H9 (cell line): ENCODE measurements at regions not wholly inside any gene's neighbourhood (a gene's known extent, or its start where the extent isn't known, plus 50 kb on each side); places are given as distances from the start of the nearest gene placed in this dataset.

Experiments used
- DNase-seq: peaks from one replicate; pipeline ENCODE4 v3.0.0-alpha.2; 2017
- H2AFZ ChIP-seq: one replicate; pipeline ENCODE4 v1.6.1; 2013; ENCODE audit warnings: mild to moderate bottlenecking, low read length, control low read depth, moderate library complexity
- H2AK5ac ChIP-seq: 2 replicates; pipeline ENCODE4 v1.6.1; 2013; ENCODE audit warnings: low read length, control low read depth, mixed read lengths; ENCODE audit not compliant: insufficient read length
- H2BK120ac ChIP-seq: one replicate; pipeline ENCODE4 v1.6.1; 2013; ENCODE audit warnings: low read depth, mild to moderate bottlenecking, low read length, control low read depth, inconsistent platforms; ENCODE audit not compliant: poor library complexity, severe bottlenecking
- H2BK12ac ChIP-seq: 2 replicates; pipeline ENCODE4 v1.6.1; 2013; ENCODE audit warnings: low read length, control low read depth, mixed read lengths, low read depth; ENCODE audit not compliant: insufficient read length
- H2BK15ac ChIP-seq: 2 replicates; pipeline ENCODE4 v1.6.1; 2013; ENCODE audit warnings: low read depth, low read length, control low read depth
- H2BK20ac ChIP-seq: one replicate; pipeline ENCODE4 v1.6.1; 2013; ENCODE audit warnings: low read depth, mild to moderate bottlenecking, low read length, control low read depth, inconsistent platforms; ENCODE audit not compliant: poor library complexity, severe bottlenecking
- H2BK5ac ChIP-seq: 2 replicates; pipeline ENCODE4 v1.6.1; 2013; ENCODE audit warnings: low read length, control low read depth, mixed read lengths; ENCODE audit not compliant: insufficient read length
- H3K14ac ChIP-seq: 2 replicates; pipeline ENCODE4 v1.6.1; 2013; ENCODE audit warnings: low read length, control low read depth; ENCODE audit not compliant: insufficient read depth
- H3K18ac ChIP-seq: 2 replicates; pipeline ENCODE4 v1.6.1; 2013; ENCODE audit warnings: low read depth, mild to moderate bottlenecking, mixed read lengths, low read length, control low read depth; ENCODE audit not compliant: insufficient read length
- H3K23ac ChIP-seq: 2 replicates; pipeline ENCODE4 v1.6.1; 2013; ENCODE audit warnings: low read length, control low read depth, mixed read lengths, low read depth; ENCODE audit not compliant: insufficient read length
- H3K23me2 ChIP-seq: 2 replicates; pipeline ENCODE4 v1.6.1; 2013; ENCODE audit warnings: low read depth, mild to moderate bottlenecking, mixed read lengths, low read length, control low read depth; ENCODE audit not compliant: insufficient read length, poor library complexity, severe bottlenecking
- H3K27ac ChIP-seq: 2 replicates; pipeline ENCODE4 v1.5.1; 2013; ENCODE audit warnings: low read length, control low read depth, mixed read lengths, low read depth; ENCODE audit not compliant: insufficient read length
- H3K27me3 ChIP-seq: 2 replicates; pipeline ENCODE4 v1.6.1; 2013; ENCODE audit warnings: low read length, control low read depth, inconsistent platforms; ENCODE audit not compliant: insufficient read depth
- H3K4ac ChIP-seq: 2 replicates; pipeline ENCODE4 v1.6.1; 2013; ENCODE audit warnings: low read depth, mild to moderate bottlenecking, control low read depth, inconsistent platforms, low read length, moderate library complexity
- H3K4me1 ChIP-seq: 2 replicates; pipeline ENCODE4 v1.6.1; 2013; ENCODE audit warnings: low read length, control low read depth, inconsistent platforms; ENCODE audit not compliant: insufficient read depth
- H3K4me2 ChIP-seq: 2 replicates; pipeline ENCODE4 v1.6.1; 2013; ENCODE audit warnings: low read length, control low read depth, mixed read lengths; ENCODE audit not compliant: insufficient read length, insufficient read depth
- H3K56ac ChIP-seq: 2 replicates; pipeline ENCODE4 v1.6.1; 2013; ENCODE audit warnings: low read depth, mild to moderate bottlenecking, mixed read lengths, low read length, control low read depth; ENCODE audit not compliant: insufficient read length
- H3K79me1 ChIP-seq: 2 replicates; pipeline ENCODE4 v1.6.1; 2013; ENCODE audit warnings: low read depth, mild to moderate bottlenecking, moderate library complexity, low read length, control low read depth, inconsistent platforms; ENCODE audit not compliant: insufficient read depth, poor library complexity, severe bottlenecking
- H3K79me2 ChIP-seq: 2 replicates; pipeline ENCODE4 v1.6.1; 2013; ENCODE audit warnings: low read length, control low read depth, inconsistent platforms; ENCODE audit not compliant: insufficient read depth
- H3K9ac ChIP-seq: 2 replicates; pipeline ENCODE4 v1.6.1; 2013; ENCODE audit warnings: low read length, control low read depth, mixed read lengths; ENCODE audit not compliant: insufficient read length; ENCODE audit errors: extremely low read depth
- H3K9me3 ChIP-seq: one replicate; pipeline ENCODE4 v1.6.1; 2013; ENCODE audit warnings: low read depth, low read length, inconsistent platforms; ENCODE audit not compliant: control insufficient read depth
- H3T11ph ChIP-seq: one replicate; pipeline ENCODE4 v1.6.1; 2013; ENCODE audit warnings: mild to moderate bottlenecking, low read length, control low read depth, inconsistent platforms
- H4K20me1 ChIP-seq: one replicate; pipeline ENCODE4 v1.6.1; 2013; ENCODE audit not compliant: control insufficient read depth, insufficient read length, insufficient read depth
- H4K5ac ChIP-seq: 2 replicates; pipeline ENCODE4 v1.6.1; 2013; ENCODE audit warnings: low read depth, mild to moderate bottlenecking, mixed read lengths, low read length, control low read depth; ENCODE audit not compliant: insufficient read length
- H4K8ac ChIP-seq: replicated peaks from 2 replicates; pipeline ENCODE4 v1.6.1; 2013; ENCODE audit warnings: low read length, control low read depth, mixed read lengths, low read depth; ENCODE audit not compliant: insufficient read length
- H4K91ac ChIP-seq: 2 replicates; pipeline ENCODE4 v1.6.1; 2013; ENCODE audit warnings: low read depth, mild to moderate bottlenecking, moderate library complexity, mixed read lengths, low read length, control low read depth; ENCODE audit not compliant: insufficient read length
- H3K27ac Mint-ChIP-seq, 3 experiments: 2 replicates in 2 of 3; 3 replicates in 1 of 3; pipeline ENCODE4 v1.8.0; 2020 to 2021; ENCODE audit warnings: mixed read lengths in 3 of 3, mild to moderate bottlenecking in 1 of 3, moderate library complexity in 1 of 3
- H3K27me3 Mint-ChIP-seq: 2 replicates; pipeline ENCODE4 v1.8.0; 2021; ENCODE audit warnings: low read depth, mild to moderate bottlenecking, moderate library complexity, mixed read lengths
- H3K36me3 Mint-ChIP-seq, 3 experiments: 2 replicates in 2 of 3; 3 replicates in 1 of 3; pipeline ENCODE4 v1.8.0; 2020 to 2021; ENCODE audit warnings: low read depth in 3 of 3, mixed read lengths in 3 of 3; ENCODE audit not compliant: insufficient read depth in 1 of 3
- H3K4me1 Mint-ChIP-seq, 2 experiments: 2 replicates each; pipeline ENCODE4 v1.8.0; 2020; ENCODE audit warnings: mixed read lengths in 2 of 2
- H3K4me3 Mint-ChIP-seq, 2 experiments: 2 replicates in 1 of 2; 3 replicates in 1 of 2; pipeline ENCODE4 v1.8.0; 2020 to 2021; ENCODE audit warnings: mild to moderate bottlenecking in 2 of 2, mixed read lengths in 2 of 2, moderate library complexity in 1 of 2
- H3K9me3 Mint-ChIP-seq, 2 experiments: 2 replicates in 1 of 2; 3 replicates in 1 of 2; pipeline ENCODE4 v1.8.0; 2020; ENCODE audit warnings: mild to moderate bottlenecking in 2 of 2, mixed read lengths in 2 of 2, moderate library complexity in 1 of 2
- WGBS: extraction: QIAGEN DNeasy Blood & Tissue Kit; methylation state at CpG from one replicate; pipeline ENCODE4 v1.1.7; 2013; ENCODE audit warnings: missing lambda C conversion rate, low lambda C conversion rate, mixed read lengths; ENCODE audit not compliant: insufficient read length; ENCODE audit errors: extremely low coverage; 5-methylcytosine and 5-hydroxymethylcytosine counted together
- TF ChIP-seq, protein P1 (sequence below): fragments of 200-600 bp; sonication (generic); conservative IDR thresholded peaks from 3 replicates; pipeline ENCODE4 v1.8.0; 2021; ENCODE audit warnings: antibody characterized with exemption, mild to moderate bottlenecking

DNA sequence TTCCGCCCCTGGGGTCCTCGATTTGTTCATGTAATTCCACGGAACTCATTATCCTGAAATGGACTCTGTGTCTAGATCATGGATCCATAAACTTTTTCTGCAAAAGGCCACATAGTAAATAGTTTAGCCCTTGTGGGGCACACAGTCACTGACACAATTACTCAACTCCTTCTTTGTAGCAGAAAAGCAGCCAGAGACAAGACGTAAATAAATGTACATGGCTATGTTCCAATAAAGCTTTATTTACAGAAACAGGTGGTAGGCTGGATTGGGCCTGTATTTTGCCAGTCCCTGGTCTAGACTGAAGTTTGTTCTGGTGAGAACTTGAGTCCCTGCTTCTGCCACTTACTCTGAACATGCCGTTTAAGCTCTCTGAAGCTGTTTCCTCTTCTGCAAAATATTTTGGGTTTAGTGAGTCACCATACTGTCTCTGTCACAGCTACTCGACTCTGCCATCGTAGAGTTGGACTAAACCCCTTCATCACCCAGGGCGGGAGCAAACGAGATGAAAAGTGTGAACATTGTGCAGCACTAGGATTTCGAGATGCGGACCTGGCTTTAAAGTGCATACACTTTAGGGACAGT, 61.9 kb upstream of the FOXF1 start:
- no peaks in the 10 kb centered on the region; a peak in 1 of 7 replicates for H3K36me3 Mint-ChIP-seq
- H3K27ac Mint-ChIP-seq = peak overlapping the region in 1 of 3 experiments; percentile 32; a peak in 1 of 7 replicates
- Histone ChIP-seq H2AK5ac (no peak overlapping the region), H3K27me3 (no peaks in the 10 kb centered on the region), H3K9ac (no peak overlapping the region), H4K8ac (no peak overlapping the region), H2BK20ac (no peak overlapping the region), H4K91ac (no peak overlapping the region), H4K20me1 (no peaks in the 10 kb centered on the region), H2BK5ac (no peak overlapping the region), H3K79me2 (no peaks in the 10 kb centered on the region), H3K23me2 (no peaks in the 10 kb centered on the region), H3T11ph (no peak overlapping the region), H2AFZ (no peak overlapping the region), H3K14ac (no peak overlapping the region), H3K4me2 (no peak overlapping the region), H3K18ac (no peak overlapping the region), H3K4ac (no peak overlapping the region), H3K23ac (no peak overlapping the region), H3K4me1 (no peaks in the 10 kb centered on the region), H3K56ac (no peak overlapping the region), H2BK120ac (no peak overlapping the region), H2BK12ac (no peak overlapping the region), H3K79me1 (no peaks in the 10 kb centered on the region), H3K9me3 (no peaks in the 10 kb centered on the region), H2BK15ac (no peak overlapping the region), H4K5ac (no peak overlapping the region), H3K27ac (no peak overlapping the region)
- TF ChIP-seq, protein P1, sequence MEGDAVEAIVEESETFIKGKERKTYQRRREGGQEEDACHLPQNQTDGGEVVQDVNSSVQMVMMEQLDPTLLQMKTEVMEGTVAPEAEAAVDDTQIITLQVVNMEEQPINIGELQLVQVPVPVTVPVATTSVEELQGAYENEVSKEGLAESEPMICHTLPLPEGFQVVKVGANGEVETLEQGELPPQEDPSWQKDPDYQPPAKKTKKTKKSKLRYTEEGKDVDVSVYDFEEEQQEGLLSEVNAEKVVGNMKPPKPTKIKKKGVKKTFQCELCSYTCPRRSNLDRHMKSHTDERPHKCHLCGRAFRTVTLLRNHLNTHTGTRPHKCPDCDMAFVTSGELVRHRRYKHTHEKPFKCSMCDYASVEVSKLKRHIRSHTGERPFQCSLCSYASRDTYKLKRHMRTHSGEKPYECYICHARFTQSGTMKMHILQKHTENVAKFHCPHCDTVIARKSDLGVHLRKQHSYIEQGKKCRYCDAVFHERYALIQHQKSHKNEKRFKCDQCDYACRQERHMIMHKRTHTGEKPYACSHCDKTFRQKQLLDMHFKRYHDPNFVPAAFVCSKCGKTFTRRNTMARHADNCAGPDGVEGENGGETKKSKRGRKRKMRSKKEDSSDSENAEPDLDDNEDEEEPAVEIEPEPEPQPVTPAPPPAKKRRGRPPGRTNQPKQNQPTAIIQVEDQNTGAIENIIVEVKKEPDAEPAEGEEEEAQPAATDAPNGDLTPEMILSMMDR = no peak
- peaks cover 38% of the 10 kb centered on the region for H3K27me3 Mint-ChIP-seq
- no peak overlapping the region for H3K4me3 Mint-ChIP-seq
- no peak for DNase-seq
- H3K4me1 Mint-ChIP-seq = no peaks in the 10 kb centered on the region
- H3K9me3 Mint-ChIP-seq = no peaks in the 10 kb centered on the region
- no CpG with 5 or more reads among the region's 11 CpGs for WGBS
